HepG2 (cell line): ENCODE measurements at regions not wholly inside any gene's neighbourhood (a gene's known extent, or its start where the extent isn't known, plus 50 kb on each side); places are given as distances from the start of the nearest gene placed in this dataset.

Source experiments
- ATAC-seq: fragments of 200-7000 bp; cut with Tn5 transposase; 3 replicates; pipeline ENCODE4 v1.9.1; 2020; ENCODE audit warnings: mild to moderate bottlenecking, moderate library complexity
- BruUV-seq: library from RNA; stranded (reverse); fragments of 400-500 nt; replicated peaks from 2 replicates; lab custom pipeline; 2021; lab: Mats Ljungman, UMichigan
- CTCF ChIA-PET: fragments of 300-600 bp; formaldehyde crosslinking; extraction: SDS; loops from one replicate; lab custom pipeline; 2021; ENCODE audit warnings: low total read pairs, inconsistent platforms, low intra/inter-chr PET ratio; lab: Yijun Ruan, JAX
- POLR2A ChIA-PET: fragments of 350-600 bp; sonication (Branson Sonifier 250); formaldehyde crosslinking; loops from one replicate; lab custom pipeline; 2020; ENCODE audit warnings: antibody characterized with exemption, inconsistent platforms; lab: Yijun Ruan, JAX
- DNase-seq: peaks from one replicate; pipeline ENCODE4 v3.0.0-alpha.2; 2015; ENCODE audit warnings: low spot score
- FAIRE-seq: peaks from 3 replicates; lab custom pipeline; 2011; peaks lifted over from hg19 to GRCh38; lab: Jason Lieb, UNC
- H2AFZ ChIP-seq: one replicate; pipeline ENCODE4 v1.6.1; 2011; ENCODE audit warnings: low read length, inconsistent platforms
- H3K27ac ChIP-seq: fragments of 300-600 bp; 3 replicates; pipeline ENCODE4 v1.8.0; 2011; ENCODE audit warnings: mixed run types, mild to moderate bottlenecking, mixed read lengths, low read length, inconsistent platforms; ENCODE audit not compliant: insufficient read depth; ENCODE audit errors: extremely low read length
- H3K27me3 ChIP-seq, 2 experiments: fragments of 200-600 bp in 1 of 2; 2 replicates in 1 of 2; 3 replicates in 1 of 2; pipeline versions ENCODE4 v1.6.0 to v1.8.0; 2011; ENCODE audit warnings: low read length in 2 of 2, mild to moderate bottlenecking in 2 of 2, moderate library complexity in 2 of 2, inconsistent platforms in 1 of 2; ENCODE audit not compliant: insufficient read depth in 2 of 2, control insufficient read depth in 1 of 2
- H3K36me3 ChIP-seq, 2 experiments: fragments of 200-600 bp in 1 of 2; replicated peaks in 1 of 2; 2 replicates in 1 of 2; 3 replicates in 1 of 2; pipeline versions ENCODE4 v1.5.1 to v1.8.0; 2011; ENCODE audit warnings: low read length in 2 of 2, inconsistent platforms in 1 of 2; ENCODE audit not compliant: insufficient read depth in 2 of 2, control insufficient read depth in 1 of 2
- H3K4me1 ChIP-seq: 2 replicates; pipeline ENCODE4 v1.5.1; 2012; ENCODE audit warnings: low read length, inconsistent platforms; ENCODE audit not compliant: insufficient read depth
- H3K4me2 ChIP-seq: 2 replicates; pipeline ENCODE4 v1.6.0; 2011; ENCODE audit warnings: low read depth, low read length, inconsistent platforms
- H3K4me3 ChIP-seq, 3 experiments: fragments of 200-600 bp in 1 of 3; sonication (generic), shearing (Covaris generic) in 1 of 3; replicated peaks in 1 of 3; 2 replicates each; pipeline ENCODE4 v1.5.1; 2011 to 2016; ENCODE audit warnings: low read length in 3 of 3, inconsistent platforms in 2 of 3, low read depth in 2 of 3, mild to moderate bottlenecking in 2 of 3, control low read depth in 1 of 3, mixed read lengths in 1 of 3; ENCODE audit not compliant: insufficient read depth in 1 of 3
- H3K79me2 ChIP-seq: one replicate; pipeline ENCODE4 v1.6.1; 2011; ENCODE audit warnings: low read length, inconsistent platforms; ENCODE audit not compliant: insufficient read depth
- H3K9ac ChIP-seq: 2 replicates; pipeline ENCODE4 v1.6.0; 2011; ENCODE audit warnings: mild to moderate bottlenecking, low read depth, low read length, inconsistent platforms; ENCODE audit not compliant: insufficient read depth
- H3K9me3 ChIP-seq: 2 replicates; pipeline ENCODE4 v1.5.1; 2012; ENCODE audit warnings: mild to moderate bottlenecking, low read length
- H4K20me1 ChIP-seq: 2 replicates; pipeline ENCODE4 v1.6.0; 2011; ENCODE audit warnings: inconsistent platforms, mild to moderate bottlenecking, low read length, moderate library complexity; ENCODE audit not compliant: insufficient read depth
- CENPT ChIP-seq: sonication (generic); formaldehyde crosslinking; IDR thresholded peaks from 2 replicates; pipeline ENCODE4 v1.8.0; 2022; ENCODE audit warnings: low read depth, mild to moderate bottlenecking, moderate library complexity, missing genetic modification reagents
- HNRNPK ChIP-seq: fragments of 200-400 bp; formaldehyde crosslinking; IDR thresholded peaks from 2 replicates; pipeline ENCODE4 v1.6.1; 2018; ENCODE audit warnings: low read length, low read depth, moderate library complexity, mild to moderate bottlenecking; ENCODE audit not compliant: poor library complexity, severe bottlenecking
- MXI1 ChIP-seq: IDR thresholded peaks from 3 replicates; pipeline ENCODE4 v1.6.1; 2012; ENCODE audit warnings: low read depth, low read length, inconsistent platforms, borderline replicate concordance
- MYC ChIP-seq: sonication (generic); formaldehyde crosslinking; IDR thresholded peaks from 2 replicates; pipeline ENCODE4 v1.9.0; 2021; ENCODE audit warnings: missing genetic modification reagents, borderline replicate concordance
- NFYB ChIP-seq: sonication (generic); formaldehyde crosslinking; IDR thresholded peaks from 2 replicates; pipeline ENCODE4 v1.4.0; 2020; ENCODE audit warnings: missing genetic modification reagents
- SIN3A ChIP-seq: IDR thresholded peaks from 2 replicates; pipeline ENCODE4 v1.6.1; 2011; ENCODE audit warnings: low read depth, mild to moderate bottlenecking, control low read depth, low read length, borderline replicate concordance
- SRSF1 ChIP-seq: fragments of 200-400 bp; formaldehyde crosslinking; optimal IDR thresholded peaks from 2 replicates; pipeline ENCODE3; 2017; ENCODE audit warnings: mild to moderate bottlenecking, low read depth, low read length, moderate library complexity
- ZNF235 ChIP-seq: sonication (generic); formaldehyde crosslinking; IDR thresholded peaks from 2 replicates; pipeline ENCODE4 v1.8.1; 2023; ENCODE audit warnings: mild to moderate bottlenecking, missing genetic modification reagents, borderline replicate concordance
- ZNF296 ChIP-seq: sonication (generic); formaldehyde crosslinking; conservative IDR thresholded peaks from 2 replicates; pipeline ENCODE4 v1.5.0; 2020; ENCODE audit warnings: mild to moderate bottlenecking, missing genetic modification reagents
- ZSCAN9 ChIP-seq: IDR thresholded peaks from 2 replicates; pipeline ENCODE4 v1.6.1; 2016; ENCODE audit warnings: borderline replicate concordance
- WGBS: methylation state at CpG from one replicate; pipeline ENCODE4 v1.1.6; 2017; ENCODE audit warnings: low lambda C conversion rate; 5-methylcytosine and 5-hydroxymethylcytosine counted together
- in situ Hi-C: cut with HindIII; loops from 2 replicates; pipeline ENCODE4 v1.10.0; 2017; ENCODE audit warnings: low pct_unique_long_range_greater_than_20kb; ENCODE audit not compliant: extremely low pct_ligation_motif_present
- intact Hi-C: fragments of 100-400 bp; cut with micrococcal nuclease; formaldehyde crosslinking; loops from one replicate; pipeline ENCODE4 v1.10.0; 2022; ENCODE audit not compliant: unreplicated experiment
- TF ChIP-seq, protein P1 (sequence below): sonication (generic); IDR thresholded peaks from 2 replicates; pipeline ENCODE4 v1.6.1; 2016; ENCODE audit warnings: low read depth, borderline replicate concordance
- TF ChIP-seq, protein P2 (sequence below): sonication (generic); formaldehyde crosslinking; IDR thresholded peaks from 2 replicates; pipeline ENCODE4 v1.4.0; 2020; ENCODE audit warnings: missing genetic modification reagents

- no peaks in the 10 kb centered on the region for H3K79me2 ChIP-seq
- ChIA-PET POLR2A (no interaction called here), CTCF (no interaction called here)
- H3K4me1 ChIP-seq: no peaks in the 10 kb centered on the region
- intact Hi-C loops: loop anchor here (2.0 kb wide), 1 partner anchor 15 kb away; no protein-coding TSS in a partner anchor
- WGBS: 92% methylated on average over 7 of the region's 7 CpGs
- H4K20me1 ChIP-seq: no peaks in the 10 kb centered on the region
- no peaks in the 10 kb centered on the region; a peak in 1 of 5 replicates for H3K27me3 ChIP-seq
- no TSS peak for BruUV-seq
- H3K27ac ChIP-seq: no peak overlapping the region
- peaks cover 5 to 31% of the 10 kb centered on the region in 2 experiments; a peak in 4 of 5 replicates for H3K36me3 ChIP-seq
- no peak overlapping the region for H3K4me3 ChIP-seq
- H3K9ac ChIP-seq: no peak overlapping the region
- no peak overlapping the region for H3K4me2 ChIP-seq
- FAIRE-seq (no peak), ATAC-seq (no peak; the same call in 2 of the 3 replicates), DNase-seq (no peak)
- in situ Hi-C loops: no loop called here
- peaks cover 20% of the 10 kb centered on the region for H3K9me3 ChIP-seq
- TF ChIP-seq ZNF296 (CRISPR knock-in tag): no peak
- TF ChIP-seq, protein P1, sequence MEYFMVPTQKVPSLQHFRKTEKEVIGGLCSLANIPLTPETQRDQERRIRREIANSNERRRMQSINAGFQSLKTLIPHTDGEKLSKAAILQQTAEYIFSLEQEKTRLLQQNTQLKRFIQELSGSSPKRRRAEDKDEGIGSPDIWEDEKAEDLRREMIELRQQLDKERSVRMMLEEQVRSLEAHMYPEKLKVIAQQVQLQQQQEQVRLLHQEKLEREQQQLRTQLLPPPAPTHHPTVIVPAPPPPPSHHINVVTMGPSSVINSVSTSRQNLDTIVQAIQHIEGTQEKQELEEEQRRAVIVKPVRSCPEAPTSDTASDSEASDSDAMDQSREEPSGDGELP: no peak
- TF ChIP-seq MXI1: no peak
- TF ChIP-seq SIN3A: no peak
- TF ChIP-seq ZNF235: no peak
- no peak for TF ChIP-seq NFYB (CRISPR knock-in tag)
- no peak for TF ChIP-seq MYC (CRISPR knock-in tag)
- TF ChIP-seq, protein P2, sequence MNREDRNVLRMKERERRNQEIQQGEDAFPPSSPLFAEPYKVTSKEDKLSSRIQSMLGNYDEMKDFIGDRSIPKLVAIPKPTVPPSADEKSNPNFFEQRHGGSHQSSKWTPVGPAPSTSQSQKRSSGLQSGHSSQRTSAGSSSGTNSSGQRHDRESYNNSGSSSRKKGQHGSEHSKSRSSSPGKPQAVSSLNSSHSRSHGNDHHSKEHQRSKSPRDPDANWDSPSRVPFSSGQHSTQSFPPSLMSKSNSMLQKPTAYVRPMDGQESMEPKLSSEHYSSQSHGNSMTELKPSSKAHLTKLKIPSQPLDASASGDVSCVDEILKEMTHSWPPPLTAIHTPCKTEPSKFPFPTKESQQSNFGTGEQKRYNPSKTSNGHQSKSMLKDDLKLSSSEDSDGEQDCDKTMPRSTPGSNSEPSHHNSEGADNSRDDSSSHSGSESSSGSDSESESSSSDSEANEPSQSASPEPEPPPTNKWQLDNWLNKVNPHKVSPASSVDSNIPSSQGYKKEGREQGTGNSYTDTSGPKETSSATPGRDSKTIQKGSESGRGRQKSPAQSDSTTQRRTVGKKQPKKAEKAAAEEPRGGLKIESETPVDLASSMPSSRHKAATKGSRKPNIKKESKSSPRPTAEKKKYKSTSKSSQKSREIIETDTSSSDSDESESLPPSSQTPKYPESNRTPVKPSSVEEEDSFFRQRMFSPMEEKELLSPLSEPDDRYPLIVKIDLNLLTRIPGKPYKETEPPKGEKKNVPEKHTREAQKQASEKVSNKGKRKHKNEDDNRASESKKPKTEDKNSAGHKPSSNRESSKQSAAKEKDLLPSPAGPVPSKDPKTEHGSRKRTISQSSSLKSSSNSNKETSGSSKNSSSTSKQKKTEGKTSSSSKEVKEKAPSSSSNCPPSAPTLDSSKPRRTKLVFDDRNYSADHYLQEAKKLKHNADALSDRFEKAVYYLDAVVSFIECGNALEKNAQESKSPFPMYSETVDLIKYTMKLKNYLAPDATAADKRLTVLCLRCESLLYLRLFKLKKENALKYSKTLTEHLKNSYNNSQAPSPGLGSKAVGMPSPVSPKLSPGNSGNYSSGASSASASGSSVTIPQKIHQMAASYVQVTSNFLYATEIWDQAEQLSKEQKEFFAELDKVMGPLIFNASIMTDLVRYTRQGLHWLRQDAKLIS (CRISPR knock-in tag): no peak
- no peak for TF ChIP-seq CENPT (CRISPR knock-in tag)
- no peak for TF ChIP-seq ZSCAN9 (CRISPR knock-in tag)
- TF ChIP-seq HNRNPK: no peak
- no peak for TF ChIP-seq SRSF1
- TF ChIP-seq, all 625 proteins: peak for 0
- no peak overlapping the region for H2AFZ ChIP-seq
Observed at GRCh38 chr19:27777726-27778125, 1435.2 kb downstream of the UQCRFS1 start.
